ENCODE measurements at regions not wholly inside any gene's neighbourhood (a gene's known extent, or its start where the extent isn't known, plus 50 kb on each side); places are given as distances from the start of the nearest gene placed in this dataset.

DNA sequence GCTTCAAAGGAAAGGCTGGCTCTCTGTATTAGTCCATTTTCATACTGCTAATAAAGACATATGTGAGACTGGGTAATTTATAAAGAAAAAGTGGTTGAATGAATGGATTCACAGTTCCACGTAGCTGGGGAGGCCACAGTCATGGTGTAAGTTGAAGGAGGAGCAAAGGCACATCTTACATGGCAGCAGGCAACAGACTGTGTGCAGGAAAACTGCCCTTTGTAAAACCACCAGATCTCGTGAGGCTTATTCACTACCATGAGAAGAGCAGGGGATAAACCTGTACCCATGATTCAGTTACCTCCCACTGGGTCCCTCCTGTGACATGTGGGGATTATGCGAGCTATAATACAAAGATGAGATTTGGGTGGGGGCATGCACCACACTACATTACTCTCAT lies 1486.6 kb downstream of the PCDH7 start:
- no peak for ATAC-seq
- Histone ChIP-seq H3K27ac (ENCODE audit: low read depth, low read length) (no peak overlapping the region), H3K27me3 (ENCODE audit: insufficient read depth, low read length) (no peaks in the 10 kb centered on the region), H2AFZ (ENCODE audit: low read depth, low read length, poor library complexity, severe bottlenecking) (no peak overlapping the region), H3K4me3 (replicated peaks in 1 of 2; ENCODE audit: low read depth in 1 of 2, low read length in 2 of 2) (no peak overlapping the region), H3K9me2 (ENCODE audit: insufficient read depth) (no peaks in the 10 kb centered on the region), H3K79me2 (ENCODE audit: insufficient read depth, low read length) (no peaks in the 10 kb centered on the region), H3K9ac (ENCODE audit: low read length) (no peak overlapping the region), H3K4me2 (ENCODE audit: low read length) (no peak overlapping the region), H4K20me1 (ENCODE audit: insufficient read depth) (no peaks in the 10 kb centered on the region), H3K9me3 (ENCODE audit: control insufficient read depth in 1 of 2, insufficient read depth in 1 of 2, low read depth in 1 of 2, low read length in 2 of 2) (peaks cover 0 to 4% of the 10 kb centered on the region in 2 experiments; a peak in 1 of 4 replicates), H3K36me3 (ENCODE audit: control insufficient read depth in 1 of 2, insufficient read depth in 2 of 2, low read length in 2 of 2) (no peaks in the 10 kb centered on the region), H3K4me1 (ENCODE audit: control insufficient read depth in 1 of 2, insufficient read depth in 2 of 2, low read length in 2 of 2) (no peaks in the 10 kb centered on the region)
- intact Hi-C loops (cut with micrococcal nuclease): no loop called here
- DNase-seq (ENCODE audit: low read depth, low spot score): no peak
- CTCF ChIA-PET: no interaction called here
- POLR2A ChIA-PET: no interaction called here
- RAD21 ChIA-PET (ENCODE audit: low non-redundant PET in 1 of 2, low total read pairs in 2 of 2, uncharacterized antibody in 2 of 2, unreplicated experiment in 2 of 2): no interaction called here
- no TSS peak for BruUV-seq (replicated peaks)
- no peak for TF ChIP-seq EZH2phosphoT487 (IDR thresholded peaks at IDR 0.05; ENCODE audit: borderline replicate concordance)
- no peak for TF ChIP-seq JUND (IDR thresholded peaks at IDR 0.05)
- TF ChIP-seq CEBPB (IDR thresholded peaks at IDR 0.05; ENCODE audit: low read depth): no peak
- TF ChIP-seq EZH2 (IDR thresholded peaks at IDR 0.05): no peak
- TF ChIP-seq, protein P1, sequence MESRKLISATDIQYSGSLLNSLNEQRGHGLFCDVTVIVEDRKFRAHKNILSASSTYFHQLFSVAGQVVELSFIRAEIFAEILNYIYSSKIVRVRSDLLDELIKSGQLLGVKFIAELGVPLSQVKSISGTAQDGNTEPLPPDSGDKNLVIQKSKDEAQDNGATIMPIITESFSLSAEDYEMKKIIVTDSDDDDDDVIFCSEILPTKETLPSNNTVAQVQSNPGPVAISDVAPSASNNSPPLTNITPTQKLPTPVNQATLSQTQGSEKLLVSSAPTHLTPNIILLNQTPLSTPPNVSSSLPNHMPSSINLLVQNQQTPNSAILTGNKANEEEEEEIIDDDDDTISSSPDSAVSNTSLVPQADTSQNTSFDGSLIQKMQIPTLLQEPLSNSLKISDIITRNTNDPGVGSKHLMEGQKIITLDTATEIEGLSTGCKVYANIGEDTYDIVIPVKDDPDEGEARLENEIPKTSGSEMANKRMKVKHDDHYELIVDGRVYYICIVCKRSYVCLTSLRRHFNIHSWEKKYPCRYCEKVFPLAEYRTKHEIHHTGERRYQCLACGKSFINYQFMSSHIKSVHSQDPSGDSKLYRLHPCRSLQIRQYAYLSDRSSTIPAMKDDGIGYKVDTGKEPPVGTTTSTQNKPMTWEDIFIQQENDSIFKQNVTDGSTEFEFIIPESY (IDR thresholded peaks at IDR 0.05; ENCODE audit: extremely low read depth, insufficient replicate concordance, low read length): no peak
- no peak for TF ChIP-seq SIN3A (IDR thresholded peaks at IDR 0.05; ENCODE audit: low read depth)
- TF ChIP-seq ZFX (IDR thresholded peaks at IDR 0.05): no peak
- TF ChIP-seq ELF1 (IDR thresholded peaks at IDR 0.05; ENCODE audit: borderline replicate concordance, low read depth): no peak
- TF ChIP-seq TCF7L2 (IDR thresholded peaks at IDR 0.05; ENCODE audit: borderline replicate concordance, extremely low read depth, insufficient read depth, insufficient read length): no peak
- TF ChIP-seq ZNF274 (IDR thresholded peaks at IDR 0.05; ENCODE audit: low read depth, low read length): no peak
- TF ChIP-seq, protein P2, sequence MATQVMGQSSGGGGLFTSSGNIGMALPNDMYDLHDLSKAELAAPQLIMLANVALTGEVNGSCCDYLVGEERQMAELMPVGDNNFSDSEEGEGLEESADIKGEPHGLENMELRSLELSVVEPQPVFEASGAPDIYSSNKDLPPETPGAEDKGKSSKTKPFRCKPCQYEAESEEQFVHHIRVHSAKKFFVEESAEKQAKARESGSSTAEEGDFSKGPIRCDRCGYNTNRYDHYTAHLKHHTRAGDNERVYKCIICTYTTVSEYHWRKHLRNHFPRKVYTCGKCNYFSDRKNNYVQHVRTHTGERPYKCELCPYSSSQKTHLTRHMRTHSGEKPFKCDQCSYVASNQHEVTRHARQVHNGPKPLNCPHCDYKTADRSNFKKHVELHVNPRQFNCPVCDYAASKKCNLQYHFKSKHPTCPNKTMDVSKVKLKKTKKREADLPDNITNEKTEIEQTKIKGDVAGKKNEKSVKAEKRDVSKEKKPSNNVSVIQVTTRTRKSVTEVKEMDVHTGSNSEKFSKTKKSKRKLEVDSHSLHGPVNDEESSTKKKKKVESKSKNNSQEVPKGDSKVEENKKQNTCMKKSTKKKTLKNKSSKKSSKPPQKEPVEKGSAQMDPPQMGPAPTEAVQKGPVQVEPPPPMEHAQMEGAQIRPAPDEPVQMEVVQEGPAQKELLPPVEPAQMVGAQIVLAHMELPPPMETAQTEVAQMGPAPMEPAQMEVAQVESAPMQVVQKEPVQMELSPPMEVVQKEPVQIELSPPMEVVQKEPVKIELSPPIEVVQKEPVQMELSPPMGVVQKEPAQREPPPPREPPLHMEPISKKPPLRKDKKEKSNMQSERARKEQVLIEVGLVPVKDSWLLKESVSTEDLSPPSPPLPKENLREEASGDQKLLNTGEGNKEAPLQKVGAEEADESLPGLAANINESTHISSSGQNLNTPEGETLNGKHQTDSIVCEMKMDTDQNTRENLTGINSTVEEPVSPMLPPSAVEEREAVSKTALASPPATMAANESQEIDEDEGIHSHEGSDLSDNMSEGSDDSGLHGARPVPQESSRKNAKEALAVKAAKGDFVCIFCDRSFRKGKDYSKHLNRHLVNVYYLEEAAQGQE (IDR thresholded peaks at IDR 0.05; ENCODE audit: low read depth): no peak
- no peak for TF ChIP-seq POLR2AphosphoS5 (IDR thresholded peaks at IDR 0.05; ENCODE audit: low read depth, low read length)

All from HCT116 (cell line).